T-helper 2 cell treated with Interferon-gamma antibody and Interleukin-4, amounts not matched to agents 100 ng/mL and 5 ng/mL, for 36 hours (primary cell): ENCODE measurements at regions not wholly inside any gene's neighbourhood (a gene's known extent, or its start where the extent isn't known, plus 50 kb on each side); places are given as distances from the start of the nearest gene placed in this dataset.

Experiments
- intact Hi-C: fragments of 100-400 bp; cut with micrococcal nuclease; formaldehyde crosslinking; loops from one replicate; pipeline ENCODE4 v1.15.1; 2023

DNA sequence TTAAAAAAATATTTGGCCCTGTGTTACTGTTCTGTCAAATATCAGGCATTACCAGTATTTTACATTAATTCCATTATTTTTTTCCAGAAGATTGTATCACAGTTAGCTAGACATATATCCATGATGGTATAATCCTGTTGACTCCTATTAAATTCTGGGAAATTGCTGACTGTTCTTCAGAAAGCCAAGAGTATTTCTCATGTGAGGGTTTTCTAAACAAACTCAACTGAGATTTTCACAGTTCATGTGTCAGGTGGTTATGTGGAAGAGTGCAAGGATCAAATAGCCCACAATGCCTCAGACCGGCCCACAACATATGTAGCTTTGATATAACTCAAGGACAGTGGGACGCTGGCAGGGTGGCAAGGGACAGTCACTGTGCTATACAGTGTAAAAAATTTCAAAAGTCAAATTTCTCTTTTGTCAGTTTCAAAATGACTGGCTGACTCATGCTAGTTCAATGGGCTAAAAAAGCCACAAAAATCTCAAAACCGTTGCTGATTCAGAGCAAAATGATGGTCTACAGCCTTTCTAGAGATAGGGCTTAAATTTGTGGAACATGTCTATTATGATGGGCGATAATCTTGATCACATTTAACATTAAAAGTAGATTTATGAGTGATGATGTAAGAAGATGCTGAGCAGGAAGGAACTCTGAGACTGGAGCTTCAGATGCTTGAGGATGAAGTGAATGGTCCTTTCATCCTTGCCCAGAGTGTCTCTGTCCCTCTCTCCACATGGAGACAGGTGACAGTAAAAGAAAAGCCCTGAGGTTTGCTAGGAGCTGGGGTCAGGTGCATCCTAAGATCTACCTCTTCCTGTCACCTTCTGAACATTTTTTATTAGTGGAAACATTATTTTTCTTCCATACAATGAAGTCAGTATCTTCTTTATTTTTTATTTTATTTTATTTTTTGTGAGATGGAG, 175.8 kb upstream of the PIEZO2 start:
- intact Hi-C loops: no loop called here

DNA sequence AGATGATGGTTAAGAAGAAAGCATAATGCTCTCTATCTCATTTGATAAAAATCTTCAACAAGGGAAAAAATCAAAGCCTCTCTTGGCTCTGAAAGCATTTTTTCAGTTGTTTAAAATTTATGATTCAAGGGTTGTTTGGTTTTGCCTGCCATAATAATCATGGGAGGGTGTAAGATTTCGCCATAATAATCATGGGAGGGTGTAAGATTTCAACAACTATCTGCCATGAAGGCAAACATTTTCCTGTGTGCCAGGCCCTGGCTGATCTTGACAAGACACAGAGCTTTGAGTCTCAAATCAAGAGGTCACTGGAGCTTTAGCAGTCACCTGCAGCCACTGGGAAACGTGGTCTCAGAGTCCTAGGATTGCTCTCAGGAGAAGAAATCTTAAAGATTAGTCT, 175.1 kb upstream of the PIEZO2 start:
- intact Hi-C loops: no loop called here

DNA sequence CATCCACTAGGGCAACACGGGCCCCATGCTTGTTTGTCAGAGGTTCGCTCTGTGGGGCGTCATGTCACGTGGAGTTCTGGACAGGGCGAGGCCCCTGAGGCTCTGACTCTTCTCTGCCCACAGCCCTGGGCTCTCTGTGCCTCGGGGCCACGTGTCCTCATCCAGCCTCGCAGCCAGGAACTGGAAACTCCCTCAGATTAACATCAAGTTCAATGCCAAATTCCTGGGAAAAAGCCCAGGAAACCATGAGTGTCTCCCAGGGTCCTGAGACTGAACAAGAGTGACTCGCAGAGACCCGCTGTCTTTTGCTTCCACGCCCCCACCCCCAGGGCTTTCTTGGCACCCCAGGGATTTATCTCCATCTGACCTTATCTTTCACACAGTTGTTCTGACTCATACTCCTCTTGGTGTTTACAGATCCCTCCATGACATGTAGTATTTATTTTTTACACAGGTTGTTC, 174.0 kb upstream of the PIEZO2 start:
- intact Hi-C loops: no loop called here

DNA sequence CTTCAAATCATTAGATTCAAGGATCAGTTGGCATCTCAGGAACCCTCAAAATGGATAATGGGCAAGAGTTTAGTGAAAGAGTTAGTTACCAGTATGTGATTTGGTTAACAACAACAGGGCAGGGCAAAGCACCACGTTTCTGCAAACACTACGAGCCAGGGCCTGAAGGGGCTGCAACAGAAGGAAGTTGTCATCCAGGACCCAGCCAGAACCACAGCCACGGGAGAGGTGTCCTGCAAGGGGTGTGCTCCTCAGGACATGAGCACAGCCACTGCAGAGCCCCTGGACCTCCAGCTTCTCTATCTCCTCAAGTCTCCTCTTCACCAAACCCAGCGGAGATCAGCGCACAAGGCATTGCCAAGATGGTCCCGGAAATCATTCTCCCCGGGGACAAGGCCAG, 173.3 kb upstream of the PIEZO2 start:
- intact Hi-C loops: no loop called here

DNA sequence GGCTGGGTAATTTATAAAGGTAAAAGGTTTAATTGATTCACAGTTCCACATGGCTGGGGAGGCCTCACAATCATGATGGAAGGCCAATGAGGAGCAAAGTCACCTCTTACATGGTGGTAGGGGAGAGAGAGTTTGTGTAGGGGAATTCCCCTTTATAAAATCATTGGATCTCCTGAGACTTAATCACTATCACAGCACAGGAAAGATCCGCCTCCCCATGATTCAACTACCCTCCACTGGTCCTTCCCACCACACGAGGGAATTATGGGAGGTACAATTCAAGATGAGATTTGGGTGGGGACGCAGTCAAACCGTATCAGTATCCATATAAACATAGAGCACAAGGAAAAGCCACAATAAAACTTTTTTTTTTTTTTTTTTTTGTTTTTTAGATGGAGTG, 172.6 kb upstream of the PIEZO2 start:
- intact Hi-C loops: no loop called here

DNA sequence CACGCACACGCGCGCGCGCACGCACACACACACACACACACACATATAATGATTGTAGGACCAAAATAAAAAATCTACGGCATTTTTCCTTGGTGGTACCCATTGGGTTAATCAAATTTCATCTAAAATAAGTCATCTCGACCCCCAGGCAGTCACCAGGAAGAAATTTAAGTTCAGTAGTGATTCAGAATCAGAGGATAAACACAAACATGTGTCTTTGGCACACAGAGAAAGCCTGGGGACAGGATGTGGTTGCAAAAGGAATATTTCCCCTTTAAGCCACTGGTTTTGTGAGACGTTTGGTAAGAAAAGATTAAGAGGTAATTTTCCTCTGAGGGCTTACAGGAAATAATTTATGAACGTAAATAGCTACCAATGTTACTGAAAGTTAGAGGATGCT, 171.6 kb upstream of the PIEZO2 start:
- intact Hi-C loops: no loop called here

DNA sequence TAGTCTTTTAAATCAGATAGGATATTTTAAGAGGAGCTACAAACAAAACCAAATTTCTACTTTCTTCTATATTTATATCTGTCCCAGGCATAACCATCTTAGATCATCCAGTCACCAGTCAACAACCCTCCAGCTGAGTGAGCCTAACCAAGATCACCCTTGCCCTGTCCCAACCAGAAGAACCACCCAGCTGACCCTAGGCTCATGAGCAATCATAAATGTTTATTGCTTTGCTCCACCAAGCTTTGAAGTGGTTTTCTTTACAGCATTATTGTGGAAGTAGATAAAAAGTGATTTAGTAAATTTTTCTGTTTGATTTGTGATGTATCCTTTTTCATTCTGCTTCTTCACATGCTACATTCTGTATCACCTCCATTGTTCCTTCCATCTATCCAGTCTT, 167.2 kb upstream of the PIEZO2 start:
- intact Hi-C loops: no loop called here

DNA sequence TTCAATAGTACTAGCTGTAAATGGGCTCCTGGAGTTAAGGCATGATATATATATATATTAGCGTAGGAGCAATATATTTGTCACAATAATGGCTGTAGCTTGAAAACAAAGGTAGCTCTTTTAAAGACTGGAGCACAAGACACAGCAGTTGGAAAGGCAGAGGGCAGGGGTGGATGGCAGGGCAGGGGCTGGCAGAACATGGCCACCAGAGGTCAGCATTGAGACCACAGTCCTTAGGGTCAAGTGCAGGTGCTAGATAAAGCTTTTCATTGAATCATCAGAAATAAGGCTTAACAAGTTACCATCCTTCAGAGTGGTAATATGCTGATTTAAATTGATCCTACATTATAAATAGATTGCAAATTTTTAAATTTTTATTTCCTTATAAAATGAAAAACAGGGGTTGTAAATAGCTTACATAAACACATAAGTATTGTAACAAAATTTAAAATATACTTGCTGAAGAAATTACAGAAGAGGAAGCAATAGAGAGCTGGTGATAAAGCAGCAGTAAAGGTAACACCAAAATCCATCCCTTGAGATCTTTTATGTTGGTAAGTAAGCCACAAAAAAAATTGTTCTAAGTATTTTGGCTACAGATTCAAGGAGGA, 161.2 kb upstream of the PIEZO2 start:
- intact Hi-C loops: no loop called here

DNA sequence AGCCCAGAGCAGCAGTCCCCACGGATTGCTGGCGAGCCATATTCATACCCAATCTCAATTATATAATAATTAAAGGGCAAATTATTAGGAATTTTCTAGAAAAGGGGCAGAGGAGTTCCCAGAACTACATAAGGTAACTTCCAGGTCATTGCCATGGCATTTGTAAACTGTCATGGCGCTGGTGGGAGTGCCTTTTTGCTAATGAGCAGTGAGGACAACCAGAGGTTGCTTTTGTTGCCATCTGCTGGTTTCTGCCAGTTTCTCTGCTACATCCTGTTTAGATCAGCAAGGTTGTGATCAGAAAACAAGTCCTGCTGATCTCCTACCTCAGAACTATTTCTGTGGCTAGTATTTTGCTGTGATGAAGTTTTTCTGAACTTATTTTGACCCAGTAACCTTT, 159.8 kb upstream of the PIEZO2 start:
- intact Hi-C loops: no loop called here

DNA sequence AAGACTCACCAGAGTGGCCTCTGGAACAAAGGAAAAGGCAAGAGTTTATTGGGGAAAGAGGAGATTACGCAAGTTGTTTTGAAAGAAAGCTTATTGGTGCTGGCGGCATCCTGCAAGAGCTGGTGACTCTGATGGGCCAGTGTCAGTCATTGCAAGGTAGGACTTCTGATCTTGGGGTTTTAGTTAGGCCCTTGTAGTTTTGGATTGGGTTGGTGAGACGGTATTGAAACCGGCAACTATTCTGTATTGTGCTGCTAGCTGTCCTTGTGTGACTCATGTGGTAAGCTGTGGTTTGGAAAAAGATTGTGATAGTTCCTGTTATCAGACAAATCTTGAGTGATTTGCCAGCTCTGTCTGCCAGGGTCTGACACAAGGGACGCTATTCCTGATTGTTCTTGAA, 159.1 kb upstream of the PIEZO2 start:
- intact Hi-C loops: no loop called here

DNA sequence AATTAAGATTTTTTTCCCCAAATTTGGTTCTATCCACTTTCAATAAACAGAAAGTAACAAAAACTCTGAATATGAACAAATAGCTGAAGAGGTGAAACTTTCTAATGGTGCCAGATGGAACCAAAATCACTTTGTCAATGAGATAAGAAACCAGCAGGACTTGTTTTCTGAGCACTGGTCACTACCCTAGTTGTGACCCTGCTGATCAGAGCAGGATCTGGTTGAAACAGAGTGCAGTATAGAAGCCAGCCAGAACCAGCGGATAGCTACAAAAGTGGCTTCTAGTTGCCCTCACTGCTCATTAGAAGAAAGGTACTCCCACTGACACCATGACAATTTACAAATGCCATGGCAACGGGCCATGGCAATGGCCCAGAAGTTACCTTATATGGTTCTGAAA, 158.3 kb upstream of the PIEZO2 start:
- intact Hi-C loops: no loop called here

DNA sequence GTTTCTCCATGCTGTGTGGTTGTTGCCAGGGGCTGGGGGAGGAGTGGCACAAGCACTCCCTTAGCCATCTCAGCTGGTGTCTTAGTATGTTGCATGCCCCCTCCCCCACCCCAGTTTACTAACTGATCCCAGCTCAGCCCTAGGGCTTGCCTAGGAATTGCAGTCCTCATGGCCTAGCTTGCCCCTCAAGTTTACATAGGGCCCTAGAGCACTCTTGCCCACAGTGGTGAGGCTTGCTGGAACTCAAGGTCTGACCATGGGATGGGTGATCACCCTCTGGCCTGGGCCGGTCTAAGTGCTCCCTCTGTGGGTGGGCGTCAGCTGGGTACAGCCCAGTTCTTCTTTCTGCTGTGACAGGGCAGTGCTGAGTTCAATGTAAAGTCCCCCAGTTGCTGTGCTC, 156.1 kb upstream of the PIEZO2 start:
- intact Hi-C loops: no loop called here

DNA sequence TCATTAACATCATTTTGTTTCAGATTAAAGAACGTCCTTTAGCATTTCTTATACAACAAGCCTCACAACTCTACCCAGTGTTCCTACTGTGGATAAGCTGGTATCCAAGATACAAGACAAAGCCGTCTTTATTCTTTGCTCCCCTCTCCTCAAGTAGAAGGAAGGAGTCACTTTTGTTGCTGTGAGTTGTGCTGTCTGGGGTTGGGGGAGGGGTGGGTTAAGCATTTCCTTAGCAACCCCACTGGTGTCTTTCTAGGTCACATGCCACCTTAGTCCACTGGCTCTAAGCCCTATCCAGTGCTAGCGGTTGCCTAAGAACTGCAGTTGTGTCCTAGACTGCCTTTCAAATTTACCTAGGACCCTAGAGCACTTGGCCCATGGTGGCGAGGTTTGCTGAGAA, 155.6 kb upstream of the PIEZO2 start:
- intact Hi-C loops: no loop called here

DNA sequence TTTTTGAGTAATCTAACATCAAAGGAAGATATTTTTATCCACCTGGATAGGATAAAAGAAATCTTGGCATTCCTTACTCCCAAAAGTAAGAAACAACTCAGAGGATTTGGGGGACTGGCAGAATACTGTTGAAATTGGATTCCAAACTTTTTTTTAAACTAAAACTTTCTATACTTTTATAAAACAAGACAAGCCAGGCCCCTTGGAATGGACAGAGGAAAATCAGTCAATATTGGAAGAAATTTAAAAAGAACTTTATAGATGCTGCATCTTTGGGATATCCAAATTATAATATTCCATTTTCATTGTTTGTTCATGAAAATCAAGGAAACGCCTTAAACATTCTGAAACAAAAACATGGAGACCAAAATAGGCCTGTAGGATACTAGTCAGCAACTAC, 147.6 kb upstream of the PIEZO2 start:
- intact Hi-C loops: no loop called here

DNA sequence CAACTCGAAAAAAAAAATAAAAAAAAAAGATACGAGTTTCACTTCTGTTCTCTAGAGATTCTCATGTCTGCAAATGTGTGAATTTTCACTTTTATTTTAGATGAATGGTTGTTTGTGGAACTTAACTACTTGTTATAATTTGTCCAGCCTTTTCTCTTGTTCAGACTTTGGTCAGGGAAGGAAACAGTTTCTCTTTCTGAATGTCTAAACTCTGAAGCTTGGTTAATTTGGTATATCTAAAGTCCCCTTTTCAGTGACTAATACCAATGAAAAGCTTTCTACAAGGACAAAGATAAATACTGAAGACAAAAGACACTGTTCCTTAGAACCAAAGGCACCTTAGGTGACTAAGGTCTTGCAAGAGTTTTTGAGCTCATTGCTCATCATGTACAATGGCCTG, 144.4 kb upstream of the PIEZO2 start:
- intact Hi-C loops: no loop called here

DNA sequence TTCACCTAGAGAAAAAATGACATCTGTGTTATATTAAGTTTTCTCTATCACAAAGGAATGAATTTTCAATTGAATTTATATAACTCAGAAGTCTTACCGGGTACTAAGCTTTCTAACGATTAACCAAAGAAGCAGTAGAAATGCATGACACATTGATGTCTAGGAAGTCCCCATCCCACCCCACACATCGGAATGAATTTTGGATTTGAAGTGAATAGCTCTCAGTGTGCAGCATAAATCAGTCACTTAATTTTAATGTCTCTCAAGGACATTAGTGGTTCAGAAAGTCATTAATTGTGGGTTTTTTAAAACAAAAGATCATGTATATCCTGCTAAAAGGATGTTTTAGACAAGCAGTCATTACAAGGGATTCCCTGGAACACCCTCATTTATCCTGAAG, 141.4 kb upstream of the PIEZO2 start:
- intact Hi-C loops: no loop called here

DNA sequence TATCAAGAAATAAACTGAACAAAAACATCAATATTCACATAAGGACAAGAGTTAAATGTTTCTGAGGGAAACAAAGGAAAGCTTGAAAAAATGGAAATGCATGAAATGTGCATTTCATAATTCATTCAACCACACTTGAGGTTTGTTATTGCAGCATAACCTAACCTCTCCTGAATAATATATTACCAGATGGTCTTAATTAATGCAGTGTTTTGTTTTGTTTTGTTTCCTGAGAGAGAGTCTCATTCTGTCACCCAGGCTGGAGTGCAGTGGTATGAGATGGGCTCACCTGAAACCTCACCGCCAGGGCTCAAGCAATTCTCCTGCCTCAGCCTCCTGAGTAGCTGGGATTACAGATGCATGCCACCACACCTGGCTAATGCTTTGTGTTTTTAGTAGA, 139.9 kb upstream of the PIEZO2 start:
- intact Hi-C loops: no loop called here

DNA sequence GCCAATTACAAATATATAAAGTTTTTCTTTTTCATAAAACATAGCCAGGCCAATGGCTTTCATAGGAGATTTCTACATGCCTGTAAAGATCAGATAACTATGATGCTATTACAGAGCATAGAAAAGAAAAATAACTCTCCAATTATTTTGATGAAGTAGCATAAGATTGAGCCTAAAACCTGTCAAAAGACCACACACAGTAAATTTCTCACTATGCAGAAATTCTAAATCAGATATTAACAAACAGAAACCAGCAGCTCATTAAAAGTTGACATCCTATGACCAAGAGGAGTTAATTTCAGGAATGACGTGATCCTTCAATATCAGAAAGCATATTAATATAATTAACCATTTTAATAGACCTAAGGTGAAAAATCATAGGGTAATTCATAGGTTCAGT, 139.0 kb upstream of the PIEZO2 start:
- intact Hi-C loops: no loop called here

DNA sequence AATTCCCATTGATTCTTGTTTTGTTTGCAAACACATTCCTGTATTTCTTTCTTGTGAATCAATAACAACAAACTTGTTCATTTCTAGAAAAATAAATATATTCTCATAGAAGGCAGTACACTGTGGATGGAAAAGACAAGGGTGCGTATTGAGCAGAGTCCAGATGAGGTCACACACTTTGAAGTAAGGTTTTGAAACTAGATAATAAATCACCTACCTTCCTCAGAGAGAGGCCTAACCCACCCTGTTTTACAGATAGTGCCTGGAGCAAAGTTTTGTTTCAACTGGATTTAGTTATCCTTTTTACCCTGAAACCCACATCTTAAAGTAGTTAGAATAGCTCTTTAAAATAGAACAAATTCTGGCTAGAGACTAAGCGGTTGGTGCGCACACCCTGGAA, 137.1 kb upstream of the PIEZO2 start:
- intact Hi-C loops: no loop called here

DNA sequence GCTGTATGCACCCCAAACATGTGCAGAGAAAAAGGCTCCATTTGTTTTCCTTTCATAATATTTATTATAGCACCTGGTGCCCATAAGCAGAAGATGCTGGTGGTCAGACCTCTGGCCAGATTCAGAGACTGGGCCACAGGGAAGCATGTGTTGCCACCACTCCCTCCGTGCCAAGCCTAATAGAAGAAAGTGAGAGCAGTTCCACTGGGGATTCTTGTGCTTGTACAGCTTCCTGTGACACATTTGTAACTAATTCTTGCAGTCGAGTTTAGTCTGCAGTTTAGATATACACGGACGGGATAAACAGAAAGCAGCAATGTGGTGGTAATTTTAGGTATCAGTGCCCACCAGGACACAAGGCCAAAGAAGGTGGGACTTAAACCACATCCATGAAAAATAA, 135.4 kb upstream of the PIEZO2 start:
- intact Hi-C loops: no loop called here

DNA sequence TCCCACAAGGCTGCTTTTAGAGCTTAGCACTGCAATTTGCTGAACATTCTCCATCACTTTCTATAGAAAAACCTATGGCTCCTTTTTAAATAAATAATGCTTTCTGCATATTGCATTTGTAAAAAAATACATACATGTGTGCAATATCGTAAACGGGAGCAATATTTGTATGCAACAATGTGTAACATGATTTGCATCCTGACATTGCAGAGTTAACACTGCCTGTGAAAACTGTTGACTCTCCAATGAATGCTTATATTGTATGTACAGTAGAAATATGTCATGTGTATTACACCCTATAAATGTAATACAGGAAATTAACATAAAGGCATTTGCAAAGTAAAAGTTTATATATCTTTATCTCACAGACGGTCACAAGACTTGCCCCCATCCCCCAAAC, 135.0 kb upstream of the PIEZO2 start:
- intact Hi-C loops: no loop called here

DNA sequence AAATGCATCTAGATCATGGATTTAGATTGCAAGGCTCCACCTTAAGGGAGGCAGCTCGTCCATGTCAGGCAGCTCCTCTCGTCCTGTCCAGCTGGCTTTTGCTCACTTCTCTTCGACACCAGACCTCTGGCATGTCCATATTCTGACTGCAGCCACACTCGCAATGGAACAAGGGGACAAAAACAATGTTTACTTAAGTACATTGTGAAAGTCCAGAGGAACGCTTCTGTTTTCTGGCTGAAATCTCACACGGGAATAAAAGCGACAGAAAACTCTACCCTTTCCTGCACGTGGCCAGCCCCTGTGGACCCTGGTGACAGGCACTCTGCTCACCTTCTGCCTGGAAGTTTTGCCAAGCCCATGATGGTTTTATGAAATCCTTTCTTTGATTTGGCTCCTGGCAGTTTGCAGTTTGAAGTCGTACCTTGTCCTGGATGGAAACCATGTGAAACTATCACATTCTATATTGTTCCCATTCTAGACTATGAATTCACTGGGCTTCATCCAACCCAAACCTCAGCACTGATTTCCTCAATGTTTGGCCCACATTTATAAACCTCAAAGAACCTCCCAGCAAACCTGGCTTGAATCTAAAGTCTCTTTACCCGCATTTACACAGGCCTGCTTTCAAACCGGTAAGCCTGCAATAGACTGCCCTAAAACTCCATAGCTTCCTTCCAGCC, 134.3 kb upstream of the PIEZO2 start:
- intact Hi-C loops: no loop called here
